Prostate gland (tissue), 2 donors: ENCODE measurements at regions not wholly inside any gene's neighbourhood (a gene's known extent, or its start where the extent isn't known, plus 50 kb on each side); places are given as distances from the start of the nearest gene placed in this dataset.

Experiments
- CTCF ChIP-seq, 4 experiments: fragments of 200-600 bp in 2 of 4; fragments of 450-650 bp in 2 of 4; sonication (generic) in 2 of 4; IDR thresholded peaks; 1 replicate in 3 of 4; 2 replicates in 1 of 4; pipeline ENCODE4 v1.5.1; 2016 to 2019; ENCODE audit warnings: antibody characterized with exemption in 4 of 4, mild to moderate bottlenecking in 2 of 4, moderate library complexity in 2 of 4
- POLR2A ChIP-seq: fragments of 450-650 bp; IDR thresholded peaks from one replicate; pipeline ENCODE4 v1.6.1; 2016; ENCODE audit warnings: antibody characterized with exemption, mild to moderate bottlenecking
- POLR2AphosphoS5 ChIP-seq: sonication (generic); formaldehyde crosslinking; IDR thresholded peaks from one replicate; pipeline ENCODE4 v1.6.1; 2017; ENCODE audit warnings: antibody characterized with exemption

DNA sequence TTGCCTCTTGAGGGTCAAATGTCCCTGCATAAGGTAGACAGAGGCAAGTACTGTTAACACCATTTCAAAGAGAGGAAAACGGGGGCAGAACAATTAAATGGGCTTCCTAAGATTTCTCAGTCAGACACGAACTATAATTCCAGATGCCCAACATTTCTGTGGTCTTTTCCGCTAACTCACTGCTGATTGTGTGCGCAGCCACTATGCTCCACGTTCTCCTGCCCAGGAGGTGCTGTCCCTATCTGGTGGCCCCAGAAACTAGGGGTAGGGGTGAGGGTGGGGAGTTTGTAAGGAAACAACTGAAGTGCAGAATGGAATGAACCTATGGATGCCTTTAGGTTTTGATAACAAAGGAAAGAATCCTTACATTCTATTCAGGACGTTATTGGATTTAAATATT, 86.1 kb upstream of the BACH2 start:
- TF ChIP-seq CTCF (IDR thresholded peaks at IDR 0.05), result no peak
- TF ChIP-seq POLR2A, result no peak
- TF ChIP-seq POLR2AphosphoS5, result no peak
